Cardiac septum (tissue), 1 donor: ENCODE measurements at regions not wholly inside any gene's neighbourhood (a gene's known extent, or its start where the extent isn't known, plus 50 kb on each side); places are given as distances from the start of the nearest gene placed in this dataset.
"Not testable (repeated sequence)": the region's sequence is repeated elsewhere in the genome, so short reads cannot be mapped to it uniquely, and the experiment has no call there.

Experiments
- DNase-seq: peaks from one replicate; pipeline ENCODE4 v3.0.0-alpha.2; 2020; ENCODE audit warnings: low spot score
- intact Hi-C: fragments of 100-400 bp; cut with DNase I; formaldehyde crosslinking; loops from one replicate; pipeline ENCODE4 v1.14.0; 2022
- donor health status: DM: no; HTN: no; CAD: no.

- no peak for DNase-seq
- intact Hi-C loops: no loop called here
Observed at GRCh38 chr3:170814822-170815221, 55.2 kb downstream of the RPL22L1 start.

- no peak for DNase-seq
- intact Hi-C loops: loop anchor here (2.0 kb wide), 1 partner anchor 502 kb away; no protein-coding TSS in a partner anchor
Observed at GRCh38 chr3:170813266-170813665, 56.7 kb downstream of the RPL22L1 start.

- intact Hi-C loops: loop anchor here (2.0 kb wide), 2 partner anchors 399 to 501 kb away; no protein-coding TSS in a partner anchor
- DNase-seq: no peak
Observed at GRCh38 chr3:170811928-170812591, 57.9 kb downstream of the RPL22L1 start.

- intact Hi-C loops: loop anchor here (2.0 kb wide), 1 partner anchor 399 kb away; no protein-coding TSS in a partner anchor
- DNase-seq: no peak
Observed at GRCh38 chr3:170811515-170811914, 58.5 kb downstream of the RPL22L1 start.

- DNase-seq: no peak
- intact Hi-C loops: loop anchor here (2.0 kb wide), 1 partner anchor 397 kb away; no protein-coding TSS in a partner anchor
Observed at GRCh38 chr3:170809975-170810357, 60.0 kb downstream of the RPL22L1 start.

- DNase-seq: no peak
- intact Hi-C loops: no loop called here
Observed at GRCh38 chr3:170809007-170809974, 60.7 kb downstream of the RPL22L1 start.

GRCh38 chr3:170808041-170808440, 62.0 kb downstream of the RPL22L1 start:
- intact Hi-C loops: no loop called here

GRCh38 chr3:170806676-170807075, 63.3 kb downstream of the RPL22L1 start:
- intact Hi-C loops: no loop called here
- no peak for DNase-seq

More at GRCh38 chr3:170808041-170808440, 62.0 kb downstream of the RPL22L1 start:
- DNase-seq: no peak

GRCh38 chr3:170806141-170806540, 63.9 kb downstream of the RPL22L1 start:
- intact Hi-C loops: no loop called here

GRCh38 chr3:170805296-170805695, 64.7 kb downstream of the RPL22L1 start:
- intact Hi-C loops, DNase-seq: not testable (repeated sequence)

More at GRCh38 chr3:170806141-170806540, 63.9 kb downstream of the RPL22L1 start:
- no peak for DNase-seq

- DNase-seq, intact Hi-C loops: not testable (repeated sequence)
Observed at GRCh38 chr3:170804634-170805033, 65.4 kb downstream of the RPL22L1 start.

- DNase-seq: no peak
- intact Hi-C loops: no loop called here
Observed at GRCh38 chr3:170804078-170804477, 65.9 kb downstream of the RPL22L1 start.

- no peak for DNase-seq
- intact Hi-C loops: no loop called here
Observed at GRCh38 chr3:170802164-170803151, 67.5 kb downstream of the RPL22L1 start.

GRCh38 chr3:170801597-170801996, 68.4 kb downstream of the RPL22L1 start:
- DNase-seq: no peak
- intact Hi-C loops: no loop called here

- DNase-seq, intact Hi-C loops: not testable (repeated sequence)
Observed at GRCh38 chr3:170800275-170800674, 69.7 kb downstream of the RPL22L1 start.

- DNase-seq: no peak
- intact Hi-C loops: no loop called here
Observed at GRCh38 chr3:170799009-170799408, 71.0 kb downstream of the RPL22L1 start.

GRCh38 chr3:170797685-170798084, 72.3 kb downstream of the RPL22L1 start:
- intact Hi-C loops: no loop called here
- no peak for DNase-seq

- intact Hi-C loops: no loop called here
- no peak for DNase-seq
Observed at GRCh38 chr3:170792471-170792870, 77.5 kb downstream of the RPL22L1 start.

- no peak for DNase-seq
- intact Hi-C loops: no loop called here
Observed at GRCh38 chr3:170790647-170791046, 79.3 kb downstream of the RPL22L1 start.
